Breast epithelium (tissue), 4 donors: ENCODE measurements at regions not wholly inside any gene's neighbourhood (a gene's known extent, or its start where the extent isn't known, plus 50 kb on each side); places are given as distances from the start of the nearest gene placed in this dataset.
"Not testable (repeated sequence)": the region's sequence is repeated elsewhere in the genome, so short reads cannot be mapped to it uniquely, and the experiment has no call there.

Source experiments
- DNase-seq, 2 donors: peaks; one replicate each; pipeline ENCODE4 v3.0.0-alpha.2; 2019; ENCODE audit warnings: low spot score in 2 of 2
- H3K27ac ChIP-seq, 2 donors: fragments of 200-600 bp; sonication (generic) in 1 of 2; one replicate each; pipeline ENCODE4 v1.5.1; 2016 to 2019; ENCODE audit warnings: mild to moderate bottlenecking in 1 of 2
- H3K27me3 ChIP-seq, 2 donors: fragments of 200-600 bp; sonication (generic) in 1 of 2; one replicate each; pipeline versions ENCODE4 v1.5.1 to v1.6.0; 2017 to 2019; ENCODE audit warnings: control low read depth in 1 of 2, mild to moderate bottlenecking in 1 of 2
- H3K36me3 ChIP-seq: fragments of 200-600 bp; one replicate; pipeline ENCODE4 v1.5.1; 2019
- H3K4me1 ChIP-seq, 2 donors: fragments of 200-600 bp; sonication (generic); one replicate each; pipeline ENCODE4 v1.5.1; 2016 to 2019; ENCODE audit warnings: control low read depth in 1 of 2
- H3K4me3 ChIP-seq, 3 donors: fragments of 200-600 bp; sonication (generic); 1 replicate in 2 of 3; 2 replicates in 1 of 3; pipeline ENCODE4 v1.5.1; 2016 to 2019; ENCODE audit warnings: mild to moderate bottlenecking in 3 of 3, moderate library complexity in 2 of 3
- H3K9me3 ChIP-seq, 2 donors: fragments of 200-600 bp; sonication (generic) in 1 of 2; one replicate each; pipeline ENCODE4 v1.5.1; 2016 to 2019; ENCODE audit warnings: control low read depth in 1 of 2
- POLR2A ChIP-seq: fragments of 450-650 bp; IDR thresholded peaks from one replicate; pipeline ENCODE4 v1.6.1; 2016; ENCODE audit warnings: antibody characterized with exemption, mild to moderate bottlenecking, moderate library complexity
- POLR2AphosphoS5 ChIP-seq, 3 donors: sonication (generic); formaldehyde crosslinking; IDR thresholded peaks; one replicate each; pipeline ENCODE4 v1.6.1; 2017; ENCODE audit warnings: antibody characterized with exemption in 3 of 3
- intact Hi-C: fragments of 100-400 bp; cut with DNase I; formaldehyde crosslinking; loops from one replicate; pipeline ENCODE4 v1.15.1; 2023; ENCODE audit warnings: low total_unique reads
- TF ChIP-seq, protein P1 (sequence below), 3 donors: fragments of 450-650 bp; IDR thresholded peaks; one replicate each; pipeline ENCODE4 v1.5.1; 2016 to 2017; ENCODE audit warnings: antibody characterized with exemption in 3 of 3, mild to moderate bottlenecking in 3 of 3, moderate library complexity in 3 of 3

DNA sequence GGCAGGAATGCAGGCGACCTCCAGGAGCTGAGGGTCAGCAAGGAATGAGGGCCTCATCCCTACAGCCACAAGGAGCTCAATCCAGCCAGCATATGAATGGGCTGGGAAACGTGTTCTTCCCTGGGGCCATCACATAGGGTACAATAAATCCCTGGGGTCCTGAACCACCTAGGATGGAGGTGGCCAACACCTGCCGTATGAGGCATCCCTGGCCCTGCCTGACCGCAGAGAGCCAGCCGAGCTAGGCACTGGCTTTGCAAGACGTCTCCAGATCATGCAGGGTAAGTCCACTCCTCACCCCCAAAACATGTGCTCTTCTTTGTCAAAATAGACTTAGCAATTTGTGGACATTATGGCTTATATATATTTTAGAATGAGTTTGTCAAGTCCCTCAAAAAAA lies 303.7 kb upstream of the DIO3 start:
- Histone ChIP-seq H3K27ac (no peak overlapping the region), H3K27me3 (peaks cover 0 to 12% of the 10 kb centered on the region in 2 donors), H3K4me3 (no peak overlapping the region), H3K36me3 (no peaks in the 10 kb centered on the region), H3K9me3 (no peaks in the 10 kb centered on the region), H3K4me1 (no peaks in the 10 kb centered on the region)
- no peak for DNase-seq
- intact Hi-C loops = no loop called here
- TF ChIP-seq, protein P1, sequence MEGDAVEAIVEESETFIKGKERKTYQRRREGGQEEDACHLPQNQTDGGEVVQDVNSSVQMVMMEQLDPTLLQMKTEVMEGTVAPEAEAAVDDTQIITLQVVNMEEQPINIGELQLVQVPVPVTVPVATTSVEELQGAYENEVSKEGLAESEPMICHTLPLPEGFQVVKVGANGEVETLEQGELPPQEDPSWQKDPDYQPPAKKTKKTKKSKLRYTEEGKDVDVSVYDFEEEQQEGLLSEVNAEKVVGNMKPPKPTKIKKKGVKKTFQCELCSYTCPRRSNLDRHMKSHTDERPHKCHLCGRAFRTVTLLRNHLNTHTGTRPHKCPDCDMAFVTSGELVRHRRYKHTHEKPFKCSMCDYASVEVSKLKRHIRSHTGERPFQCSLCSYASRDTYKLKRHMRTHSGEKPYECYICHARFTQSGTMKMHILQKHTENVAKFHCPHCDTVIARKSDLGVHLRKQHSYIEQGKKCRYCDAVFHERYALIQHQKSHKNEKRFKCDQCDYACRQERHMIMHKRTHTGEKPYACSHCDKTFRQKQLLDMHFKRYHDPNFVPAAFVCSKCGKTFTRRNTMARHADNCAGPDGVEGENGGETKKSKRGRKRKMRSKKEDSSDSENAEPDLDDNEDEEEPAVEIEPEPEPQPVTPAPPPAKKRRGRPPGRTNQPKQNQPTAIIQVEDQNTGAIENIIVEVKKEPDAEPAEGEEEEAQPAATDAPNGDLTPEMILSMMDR (IDR thresholded peaks at IDR 0.05) = no peak
- TF ChIP-seq POLR2AphosphoS5 (IDR thresholded peaks at IDR 0.05) (no peak), POLR2A (no peak)

DNA sequence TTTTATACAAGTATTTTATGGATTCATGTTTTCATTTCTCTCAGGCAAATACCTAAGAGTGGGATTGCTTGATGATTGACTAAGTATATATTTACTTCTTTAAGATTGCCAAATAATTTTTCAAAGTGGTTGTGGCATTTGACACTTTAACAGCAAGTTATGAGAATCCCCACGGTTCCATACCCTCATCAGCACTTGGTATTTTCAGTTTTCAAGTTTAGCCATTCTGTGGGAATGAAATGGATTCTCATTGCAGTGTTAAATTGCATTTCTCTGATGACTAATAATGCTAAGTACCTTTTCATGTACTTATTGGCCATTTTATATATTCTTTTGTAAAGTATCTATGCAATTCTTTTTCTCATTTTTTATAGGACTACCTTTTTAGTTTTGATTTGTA lies 301.5 kb upstream of the DIO3 start:
- no peak overlapping the region for H3K27ac ChIP-seq
- H3K4me3 ChIP-seq = no peak overlapping the region
- H3K9me3 ChIP-seq = no peaks in the 10 kb centered on the region
- H3K36me3 ChIP-seq = no peaks in the 10 kb centered on the region
- TF ChIP-seq POLR2AphosphoS5 (IDR thresholded peaks at IDR 0.05) (no peak), POLR2A (no peak)
- TF ChIP-seq, protein P1 (IDR thresholded peaks at IDR 0.05) = no peak
- H3K4me1 ChIP-seq = no peaks in the 10 kb centered on the region
- peaks cover 0 to 12% of the 10 kb centered on the region in 2 donors for H3K27me3 ChIP-seq
- intact Hi-C loops = no loop called here
- no peak for DNase-seq

DNA sequence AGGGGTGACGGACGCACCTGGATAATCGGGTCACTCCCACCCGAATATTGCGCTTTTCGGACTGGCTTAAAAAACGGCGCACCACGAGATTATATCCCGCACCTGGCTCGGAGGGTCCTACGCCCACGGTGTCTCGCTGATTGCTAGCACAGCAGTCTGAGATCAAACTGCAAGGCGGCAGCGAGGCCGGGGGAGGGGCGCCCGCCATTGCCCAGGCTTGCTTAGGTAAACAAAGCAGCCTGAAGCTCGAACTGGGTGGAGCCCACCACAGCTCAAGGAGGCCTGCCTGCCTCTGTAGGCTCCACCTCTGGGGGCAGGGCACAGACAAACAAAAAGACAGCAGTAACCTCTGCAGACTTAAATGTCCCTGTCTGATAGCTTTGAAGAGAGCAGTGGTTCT lies 294.9 kb upstream of the DIO3 start:
- H3K36me3 ChIP-seq, H3K27me3 ChIP-seq, H3K4me3 ChIP-seq, intact Hi-C loops, H3K9me3 ChIP-seq, DNase-seq, H3K4me1 ChIP-seq, H3K27ac ChIP-seq: not testable (repeated sequence)

DNA sequence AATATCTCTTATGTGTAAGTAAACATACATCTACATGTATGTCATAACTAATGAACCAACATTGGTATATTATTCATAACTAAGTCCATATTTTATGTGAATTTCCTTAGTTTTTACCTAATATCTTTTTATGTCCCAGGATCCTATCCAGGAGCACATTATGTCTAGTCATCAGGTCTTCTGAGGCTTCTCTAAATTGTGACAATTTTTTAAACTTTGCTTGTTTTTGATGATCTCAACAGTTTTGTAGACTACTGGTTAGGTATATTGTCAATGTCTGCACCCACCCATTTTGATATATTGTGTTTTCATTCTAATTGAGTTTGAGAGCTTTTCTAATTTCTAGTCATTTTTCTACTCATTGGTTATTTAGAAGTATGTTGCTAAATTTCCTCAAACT lies 288.2 kb upstream of the DIO3 start:
- Histone ChIP-seq H3K27ac (no peak overlapping the region), H3K9me3 (no peaks in the 10 kb centered on the region), H3K4me1 (no peaks in the 10 kb centered on the region), H3K36me3 (no peaks in the 10 kb centered on the region), H3K27me3 (peaks cover 0 to 6% of the 10 kb centered on the region in 2 donors), H3K4me3 (no peak overlapping the region)
- TF ChIP-seq POLR2AphosphoS5 (IDR thresholded peaks at IDR 0.05) (no peak), POLR2A (no peak)
- TF ChIP-seq, protein P1 (IDR thresholded peaks at IDR 0.05) = no peak
- no peak for DNase-seq
- intact Hi-C loops = no loop called here

DNA sequence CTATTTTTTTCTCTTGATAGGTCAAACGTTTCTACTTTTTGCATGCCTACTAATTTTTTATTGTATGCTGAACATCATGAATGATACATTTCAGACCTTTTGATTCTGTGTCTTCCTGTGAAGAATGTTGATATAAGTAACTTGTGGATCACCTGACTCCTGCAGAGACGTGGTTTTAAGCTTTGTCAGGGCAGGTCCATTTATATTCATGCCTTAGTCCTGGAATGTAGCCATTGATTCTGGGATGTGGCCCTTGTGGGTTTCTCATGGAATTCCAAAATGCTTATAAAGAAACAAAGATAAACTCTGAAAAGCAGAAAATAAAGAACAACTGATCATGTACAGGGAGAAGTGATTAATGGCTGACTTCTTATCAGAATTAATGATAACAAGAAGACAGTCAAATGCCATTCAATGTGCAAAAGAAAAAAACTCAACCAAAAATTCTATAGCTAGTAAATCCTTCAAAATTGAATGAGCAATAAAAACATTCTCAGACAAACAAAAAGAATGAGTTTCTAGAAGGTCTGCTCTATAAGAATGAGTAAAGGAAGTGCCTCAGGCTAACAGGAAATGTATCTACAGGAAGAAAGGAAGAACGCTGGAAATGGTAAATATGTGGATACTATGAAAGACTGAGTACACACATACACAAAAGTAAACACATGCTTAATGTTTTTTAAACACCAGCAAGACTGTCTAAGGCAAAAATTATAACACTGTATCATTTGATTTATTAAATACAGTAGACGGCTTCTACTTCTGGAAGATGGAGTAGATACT lies 284.8 kb upstream of the DIO3 start:
- H3K27me3 ChIP-seq = peaks cover 0 to 6% of the 10 kb centered on the region in 2 donors
- no peaks in the 10 kb centered on the region for H3K9me3 ChIP-seq
- TF ChIP-seq POLR2AphosphoS5 (IDR thresholded peaks at IDR 0.05) (no peak), POLR2A (no peak)
- TF ChIP-seq, protein P1 (IDR thresholded peaks at IDR 0.05) = no peak
- H3K4me1 ChIP-seq = no peaks in the 10 kb centered on the region
- no peak overlapping the region for H3K27ac ChIP-seq
- no peaks in the 10 kb centered on the region for H3K36me3 ChIP-seq
- no peak for DNase-seq
- intact Hi-C loops = no loop called here
- H3K4me3 ChIP-seq = no peak overlapping the region
